ENCODE measurements at regions not wholly inside any gene's neighbourhood (a gene's known extent, or its start where the extent isn't known, plus 50 kb on each side); places are given as distances from the start of the nearest gene placed in this dataset.

DNA sequence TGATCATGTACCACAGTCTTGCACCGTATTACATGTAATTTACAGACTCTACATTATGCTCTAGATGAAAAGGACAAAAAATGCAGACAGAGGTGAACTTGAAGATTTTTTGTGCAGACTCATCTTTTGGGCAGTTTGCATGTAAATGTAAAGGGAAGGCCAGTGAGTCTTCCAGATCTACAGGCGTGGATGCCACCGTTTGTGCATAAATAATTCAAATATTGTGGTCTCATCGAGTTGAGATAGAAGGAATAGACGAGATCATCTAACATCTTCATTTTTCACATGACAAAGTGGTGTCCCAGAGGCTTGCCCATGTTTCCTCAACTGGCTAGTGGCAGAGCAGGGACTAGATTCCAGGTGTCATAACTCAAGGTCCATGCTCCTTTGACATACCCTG is 125.2 kb downstream of the ALX1 start:
- Histone ChIP-seq H3K9me3 (ENCODE audit: low read depth) (no peaks in the 10 kb centered on the region), H3K4me1 (ENCODE audit: insufficient read depth) (no peaks in the 10 kb centered on the region), H3K4me3 (no peak overlapping the region), H3K27ac (no peak overlapping the region), H2AFZ (no peak overlapping the region), H3K36me3 (replicated peaks; ENCODE audit: insufficient read depth, low read depth) (no peaks in the 10 kb centered on the region), H3K9me2 (replicated peaks; ENCODE audit: insufficient read depth) (no peaks in the 10 kb centered on the region), H4K20me1 (ENCODE audit: insufficient read depth, poor library complexity, severe bottlenecking) (no peaks in the 10 kb centered on the region), H3K4me2 (no peak overlapping the region), H3K27me3 (no peaks in the 10 kb centered on the region), H3K79me2 (no peaks in the 10 kb centered on the region)
- WGBS (ENCODE audit: low lambda C conversion rate, missing lambda C conversion rate) = 91% methylated on average over 5 of the region's 5 CpGs
- TF ChIP-seq, protein P1, sequence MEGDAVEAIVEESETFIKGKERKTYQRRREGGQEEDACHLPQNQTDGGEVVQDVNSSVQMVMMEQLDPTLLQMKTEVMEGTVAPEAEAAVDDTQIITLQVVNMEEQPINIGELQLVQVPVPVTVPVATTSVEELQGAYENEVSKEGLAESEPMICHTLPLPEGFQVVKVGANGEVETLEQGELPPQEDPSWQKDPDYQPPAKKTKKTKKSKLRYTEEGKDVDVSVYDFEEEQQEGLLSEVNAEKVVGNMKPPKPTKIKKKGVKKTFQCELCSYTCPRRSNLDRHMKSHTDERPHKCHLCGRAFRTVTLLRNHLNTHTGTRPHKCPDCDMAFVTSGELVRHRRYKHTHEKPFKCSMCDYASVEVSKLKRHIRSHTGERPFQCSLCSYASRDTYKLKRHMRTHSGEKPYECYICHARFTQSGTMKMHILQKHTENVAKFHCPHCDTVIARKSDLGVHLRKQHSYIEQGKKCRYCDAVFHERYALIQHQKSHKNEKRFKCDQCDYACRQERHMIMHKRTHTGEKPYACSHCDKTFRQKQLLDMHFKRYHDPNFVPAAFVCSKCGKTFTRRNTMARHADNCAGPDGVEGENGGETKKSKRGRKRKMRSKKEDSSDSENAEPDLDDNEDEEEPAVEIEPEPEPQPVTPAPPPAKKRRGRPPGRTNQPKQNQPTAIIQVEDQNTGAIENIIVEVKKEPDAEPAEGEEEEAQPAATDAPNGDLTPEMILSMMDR (IDR thresholded peaks at IDR 0.05; ENCODE audit: poor library complexity) = no peak
- TF ChIP-seq EZH2phosphoT487 (IDR thresholded peaks at IDR 0.05; ENCODE audit: low read depth, severe bottlenecking, unreplicated experiment) (no peak), EZH2 (IDR thresholded peaks at IDR 0.05; ENCODE audit: borderline replicate concordance) (no peak)
- DNase-seq (ENCODE audit: low spot score) = no peak

DNA sequence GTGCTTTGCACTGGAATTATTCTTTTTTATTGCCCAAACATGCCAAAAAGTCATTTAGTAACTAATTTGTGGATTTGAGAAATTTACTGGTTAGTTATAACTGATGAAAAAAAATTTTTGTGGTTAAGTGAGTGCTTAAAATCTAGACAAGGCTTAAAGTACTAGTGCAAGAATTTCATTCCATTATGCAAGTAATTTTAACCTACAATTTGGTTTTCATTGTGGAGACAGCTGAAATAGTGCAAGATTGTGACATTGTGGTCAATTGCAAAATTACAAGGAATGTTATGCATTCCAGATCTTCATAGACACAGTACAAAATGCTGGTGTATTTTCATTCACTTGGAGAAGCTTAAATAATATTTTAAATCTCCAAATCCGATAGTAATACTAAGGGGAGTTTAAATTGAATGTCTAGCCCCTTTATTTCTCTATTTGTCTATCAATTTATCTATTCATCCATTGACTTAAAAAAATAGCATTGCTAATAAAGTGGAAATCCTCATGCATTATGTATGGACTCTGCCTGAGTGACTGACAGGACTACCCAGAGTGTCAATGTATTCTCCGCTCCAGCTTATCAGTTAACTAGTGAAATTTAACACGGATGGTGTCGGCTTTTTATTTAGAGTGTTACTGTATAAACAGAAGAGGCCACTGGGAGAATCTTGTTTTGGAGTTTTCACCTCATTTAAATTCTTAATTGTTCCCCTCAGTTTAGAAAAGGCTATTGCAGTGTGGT is 125.9 kb downstream of the ALX1 start:
- Histone ChIP-seq H2AFZ (no peak overlapping the region), H3K79me2 (no peaks in the 10 kb centered on the region), H3K9me2 (replicated peaks; ENCODE audit: insufficient read depth) (no peaks in the 10 kb centered on the region), H3K27ac (no peak overlapping the region), H3K27me3 (no peaks in the 10 kb centered on the region), H3K4me2 (no peak overlapping the region), H3K9me3 (ENCODE audit: low read depth) (no peaks in the 10 kb centered on the region), H4K20me1 (ENCODE audit: insufficient read depth, poor library complexity, severe bottlenecking) (no peaks in the 10 kb centered on the region), H3K4me3 (no peak overlapping the region), H3K36me3 (replicated peaks; ENCODE audit: insufficient read depth, low read depth) (no peaks in the 10 kb centered on the region), H3K4me1 (ENCODE audit: insufficient read depth) (no peaks in the 10 kb centered on the region)
- TF ChIP-seq EZH2 (IDR thresholded peaks at IDR 0.05; ENCODE audit: borderline replicate concordance) = no peak
- TF ChIP-seq, protein P1 (IDR thresholded peaks at IDR 0.05; ENCODE audit: poor library complexity) = no peak
- TF ChIP-seq EZH2phosphoT487 (IDR thresholded peaks at IDR 0.05; ENCODE audit: low read depth, severe bottlenecking, unreplicated experiment) = no peak
- 45% methylated on average over 4 of the region's 4 CpGs for WGBS (ENCODE audit: low lambda C conversion rate, missing lambda C conversion rate)
- no peak for DNase-seq (ENCODE audit: low spot score)

DNA sequence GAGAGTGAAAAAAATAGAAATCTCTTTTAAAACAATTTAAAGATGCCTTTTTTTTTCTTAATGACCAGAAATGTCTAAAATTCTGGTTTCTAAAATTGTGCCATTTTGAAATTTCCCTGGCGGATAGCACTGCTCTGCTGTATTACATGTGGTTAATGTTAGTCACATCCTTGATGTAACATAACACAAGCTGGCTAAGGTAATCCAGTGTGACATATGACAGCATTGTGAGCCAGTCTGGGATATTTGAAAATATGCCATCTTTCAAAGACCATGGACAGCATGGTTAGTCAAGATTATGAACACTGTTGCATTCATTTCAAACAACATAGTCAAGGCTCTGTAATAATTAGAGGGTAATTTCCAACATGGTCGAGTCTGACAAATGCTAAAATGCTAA is 133.2 kb downstream of the ALX1 start:
- H3K4me3 ChIP-seq = no peak overlapping the region
- H3K9me3 ChIP-seq (ENCODE audit: low read depth) = no peaks in the 10 kb centered on the region
- H3K4me1 ChIP-seq (ENCODE audit: insufficient read depth) = no peaks in the 10 kb centered on the region
- no peak overlapping the region for H2AFZ ChIP-seq
- TF ChIP-seq EZH2phosphoT487 (IDR thresholded peaks at IDR 0.05; ENCODE audit: low read depth, severe bottlenecking, unreplicated experiment) (no peak), EZH2 (IDR thresholded peaks at IDR 0.05; ENCODE audit: borderline replicate concordance) (no peak)
- TF ChIP-seq, protein P1 (IDR thresholded peaks at IDR 0.05; ENCODE audit: poor library complexity) = no peak
- no peaks in the 10 kb centered on the region for H3K27me3 ChIP-seq
- no peak overlapping the region for H3K27ac ChIP-seq
- DNase-seq (ENCODE audit: low spot score) = no peak
- no peak overlapping the region for H3K4me2 ChIP-seq
- H4K20me1 ChIP-seq (ENCODE audit: insufficient read depth, poor library complexity, severe bottlenecking) = no peaks in the 10 kb centered on the region
- WGBS (ENCODE audit: low lambda C conversion rate, missing lambda C conversion rate) = 89% methylated on average over 2 of the region's 2 CpGs
- H3K36me3 ChIP-seq (replicated peaks; ENCODE audit: insufficient read depth, low read depth) = no peaks in the 10 kb centered on the region
- H3K79me2 ChIP-seq = no peaks in the 10 kb centered on the region
- H3K9me2 ChIP-seq (replicated peaks; ENCODE audit: insufficient read depth) = no peaks in the 10 kb centered on the region
